Parathyroid adenoma (tissue), 2 donors: ENCODE measurements at regions not wholly inside any gene's neighbourhood (a gene's known extent, or its start where the extent isn't known, plus 50 kb on each side); places are given as distances from the start of the nearest gene placed in this dataset.

ENCODE experiments used
- H2AFZ ChIP-seq: fragments of 300-600 bp; sonication (generic); one replicate; pipeline ENCODE4 v1.7.0; 2017; ENCODE audit warnings: antibody characterized with exemption, mild to moderate bottlenecking
- H3K27ac ChIP-seq: fragments of 300-600 bp; sonication (generic); one replicate; pipeline ENCODE4 v1.7.0; 2017
- H3K27me3 ChIP-seq: fragments of 300-600 bp; sonication (generic); one replicate; pipeline ENCODE4 v1.7.0; 2017; ENCODE audit warnings: low read length; ENCODE audit not compliant: control insufficient read depth, insufficient read depth
- H3K36me3 ChIP-seq: fragments of 300-600 bp; sonication (generic); one replicate; pipeline ENCODE4 v1.7.0; 2017; ENCODE audit warnings: low read length; ENCODE audit not compliant: control insufficient read depth, insufficient read depth
- H3K4me1 ChIP-seq: fragments of 300-600 bp; sonication (generic); one replicate; pipeline ENCODE4 v1.7.0; 2017; ENCODE audit warnings: control low read depth
- H3K4me2 ChIP-seq: fragments of 300-600 bp; sonication (generic); one replicate; pipeline ENCODE4 v1.7.0; 2017; ENCODE audit warnings: low read length
- H3K4me3 ChIP-seq: fragments of 300-600 bp; sonication (generic); one replicate; pipeline ENCODE4 v1.7.0; 2017; ENCODE audit warnings: low read depth, low read length
- H3K79me2 ChIP-seq: fragments of 300-600 bp; sonication (generic); one replicate; pipeline ENCODE4 v1.7.0; 2017; ENCODE audit warnings: control low read depth
- H3K9ac ChIP-seq: fragments of 300-600 bp; sonication (generic); one replicate; pipeline ENCODE4 v1.7.0; 2017; ENCODE audit warnings: mild to moderate bottlenecking
- H3K9me3 ChIP-seq: fragments of 300-600 bp; sonication (generic); one replicate; pipeline ENCODE4 v1.7.0; 2017; ENCODE audit warnings: low read length; ENCODE audit not compliant: control insufficient read depth
- CTCF ChIP-seq: fragments of 300-600 bp; sonication (generic); IDR thresholded peaks from one replicate; pipeline ENCODE4 v1.7.0; 2017; ENCODE audit warnings: antibody characterized with exemption, mild to moderate bottlenecking
- donor health status: primary hyperparathyroidism.

- Histone ChIP-seq H3K4me3 (no peak overlapping the region), H3K36me3 (no peaks in the 10 kb centered on the region), H3K4me2 (no peak overlapping the region), H3K4me1 (peaks cover 9% of the 10 kb centered on the region), H3K9ac (no peak overlapping the region), H3K9me3 (no peaks in the 10 kb centered on the region), H3K27me3 (no peaks in the 10 kb centered on the region), H3K79me2 (no peaks in the 10 kb centered on the region), H2AFZ (peak overlapping the region; percentile 9), H3K27ac (no peak overlapping the region)
- TF ChIP-seq CTCF, result no peak
Observed at GRCh38 chr10:32144817-32145688, 88.8 kb upstream of the KIF5B start.

GRCh38 chr10:32143302-32143847, 87.2 kb upstream of the KIF5B start:
- no peak for TF ChIP-seq CTCF
- no peak overlapping the region for H3K4me2 ChIP-seq
- H3K4me1 ChIP-seq, result peaks cover 10% of the 10 kb centered on the region
- no peaks in the 10 kb centered on the region for H3K27me3 ChIP-seq
- H3K79me2 ChIP-seq, result no peaks in the 10 kb centered on the region
- H3K9ac ChIP-seq, result no peak overlapping the region
- no peak overlapping the region for H3K27ac ChIP-seq
- H3K4me3 ChIP-seq, result no peak overlapping the region
- no peaks in the 10 kb centered on the region for H3K9me3 ChIP-seq
- no peak overlapping the region for H2AFZ ChIP-seq
- H3K36me3 ChIP-seq, result no peaks in the 10 kb centered on the region

GRCh38 chr10:32142646-32143045, 86.4 kb upstream of the KIF5B start:
- no peaks in the 10 kb centered on the region for H3K27me3 ChIP-seq
- H3K36me3 ChIP-seq, result no peaks in the 10 kb centered on the region
- no peaks in the 10 kb centered on the region for H3K9me3 ChIP-seq
- no peak for TF ChIP-seq CTCF
- no peak overlapping the region for H3K9ac ChIP-seq
- H3K4me2 ChIP-seq, result no peak overlapping the region
- H2AFZ ChIP-seq, result no peak overlapping the region
- peaks cover 10% of the 10 kb centered on the region for H3K4me1 ChIP-seq
- no peaks in the 10 kb centered on the region for H3K79me2 ChIP-seq
- H3K4me3 ChIP-seq, result no peak overlapping the region
- no peak overlapping the region for H3K27ac ChIP-seq

- no peak for TF ChIP-seq CTCF
- H3K9me3 ChIP-seq, result no peaks in the 10 kb centered on the region
- H3K9ac ChIP-seq, result no peak overlapping the region
Observed at GRCh38 chr10:32141018-32141807, 85.0 kb upstream of the KIF5B start.

More at GRCh38 chr10:32141018-32141807, 85.0 kb upstream of the KIF5B start:
- Histone ChIP-seq H3K27ac (no peak overlapping the region), H2AFZ (peak overlapping the region; percentile 39), H3K4me2 (peak overlapping the region; percentile 32), H3K27me3 (no peaks in the 10 kb centered on the region), H3K79me2 (no peaks in the 10 kb centered on the region), H3K4me3 (no peak overlapping the region), H3K4me1 (peaks cover 10% of the 10 kb centered on the region), H3K36me3 (no peaks in the 10 kb centered on the region)
